ENCODE measurements at regions not wholly inside any gene's neighbourhood (a gene's known extent, or its start where the extent isn't known, plus 50 kb on each side); places are given as distances from the start of the nearest gene placed in this dataset.
"Not testable (repeated sequence)": the region's sequence is repeated elsewhere in the genome, so short reads cannot be mapped to it uniquely, and the experiment has no call there.

DNA sequence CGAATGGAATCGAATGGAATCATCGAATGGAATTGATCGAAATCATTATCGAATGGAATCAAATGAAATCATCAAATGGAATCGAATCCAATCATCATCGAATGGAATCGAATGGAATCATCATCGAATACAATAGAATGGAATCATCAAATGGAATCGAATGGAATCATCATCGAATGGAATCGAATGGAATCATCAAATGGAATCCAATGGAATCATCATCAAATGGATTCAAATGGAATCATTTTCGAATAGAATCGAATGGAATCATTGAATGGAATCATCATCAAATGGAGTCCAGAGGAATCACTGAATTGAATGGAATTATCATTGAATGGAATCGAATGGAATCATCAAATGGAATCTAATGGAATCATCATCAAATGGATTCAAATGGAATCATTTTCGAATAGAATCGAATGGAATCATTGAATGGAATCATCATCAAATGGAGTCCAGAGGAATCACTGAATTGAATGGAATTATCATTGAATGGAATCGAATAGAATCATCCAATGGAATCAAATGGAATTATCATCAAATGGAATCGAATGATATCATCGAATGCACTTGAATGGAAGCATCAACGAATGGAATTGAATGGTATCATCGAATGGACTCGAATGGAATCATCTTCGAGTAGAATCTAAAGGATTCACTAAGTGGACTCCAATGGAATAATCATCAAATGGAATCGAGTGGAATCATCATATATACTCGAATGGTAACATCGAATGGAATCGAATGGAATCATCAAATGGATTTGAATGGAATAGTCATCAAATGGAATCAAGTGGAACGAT is 230.3 kb downstream of the SHCBP1 start:
- intact Hi-C loops (cut with DNase I); H3K36me3 ChIP-seq; H3K27ac ChIP-seq; H3K4me1 ChIP-seq; DNase-seq; H3K27me3 ChIP-seq; H3K4me3 ChIP-seq: not testable (repeated sequence)
- H3K9me3 ChIP-seq = peaks cover 21% of the 10 kb centered on the region
- peak; percentile 1 for ATAC-seq

DNA sequence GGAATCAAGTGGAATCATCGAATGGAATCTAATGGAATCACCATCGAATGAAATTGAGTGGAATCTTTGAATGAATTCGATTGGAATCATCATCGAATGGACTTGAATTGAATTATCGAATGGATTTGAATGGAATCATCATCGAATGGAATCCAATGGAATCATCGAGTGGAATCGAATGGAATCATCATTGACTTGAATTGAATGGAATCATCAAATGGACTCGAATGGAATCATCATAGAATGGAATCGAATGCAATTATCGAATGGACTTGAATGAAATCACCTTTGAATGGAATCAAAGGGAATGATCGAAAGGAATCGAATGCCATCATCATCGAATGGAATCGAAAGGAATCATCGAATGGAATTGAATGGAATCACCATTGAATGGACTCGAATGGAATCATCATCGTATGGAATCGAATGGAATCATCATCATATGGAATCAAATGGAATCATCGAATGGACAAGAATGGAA is 231.6 kb downstream of the SHCBP1 start:
- DNase-seq; H3K27ac ChIP-seq; H3K27me3 ChIP-seq; ATAC-seq; intact Hi-C loops (cut with DNase I); H3K4me1 ChIP-seq; H3K36me3 ChIP-seq; H3K4me3 ChIP-seq: not testable (repeated sequence)
- H3K9me3 ChIP-seq = peaks cover 15% of the 10 kb centered on the region

DNA sequence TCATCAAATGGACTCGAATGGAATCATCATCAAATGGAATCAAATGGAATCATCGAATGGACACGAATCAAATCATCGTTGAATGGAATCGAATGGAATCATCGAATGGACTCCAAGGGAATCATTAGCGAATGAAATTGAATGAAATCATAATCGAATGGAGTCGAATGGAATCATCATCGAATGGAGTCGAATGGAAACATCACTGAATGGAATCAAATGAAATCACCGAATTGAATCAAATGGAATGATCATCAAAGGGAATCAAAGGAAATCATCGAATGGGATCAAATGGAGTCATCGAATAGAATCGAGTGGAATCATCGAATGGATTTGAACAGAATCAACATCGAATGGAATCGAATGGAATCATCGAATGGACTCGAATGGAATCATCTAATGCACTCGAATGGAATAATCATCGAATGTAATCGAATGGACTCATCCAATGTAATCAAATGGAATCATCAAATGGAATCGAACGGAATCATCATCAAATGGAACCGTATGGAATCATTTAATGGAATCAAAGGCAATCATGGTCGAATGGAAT is 232.2 kb downstream of the SHCBP1 start:
- H3K27me3 ChIP-seq; H3K27ac ChIP-seq; H3K4me3 ChIP-seq; DNase-seq; H3K36me3 ChIP-seq; intact Hi-C loops (cut with DNase I); ATAC-seq; H3K4me1 ChIP-seq: not testable (repeated sequence)
- peaks cover 15% of the 10 kb centered on the region for H3K9me3 ChIP-seq

DNA sequence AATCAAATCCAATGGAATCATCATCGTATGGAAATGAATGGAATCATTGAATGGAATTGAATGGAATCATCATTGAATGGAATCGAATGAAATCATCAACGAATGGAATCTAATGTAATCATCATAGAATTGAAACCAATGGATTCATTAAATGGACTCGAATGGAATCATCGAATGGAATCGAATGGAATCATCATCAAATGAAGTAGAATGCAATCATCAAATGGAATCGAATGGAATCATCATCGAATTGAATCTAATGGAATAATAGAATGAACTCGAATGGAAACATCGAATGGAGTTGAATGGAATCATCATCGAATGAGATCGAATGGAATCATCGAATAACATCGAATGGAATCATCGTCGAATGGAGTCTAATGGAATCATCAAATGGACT is 232.8 kb downstream of the SHCBP1 start:
- intact Hi-C loops (cut with DNase I); H3K27me3 ChIP-seq; DNase-seq; H3K4me3 ChIP-seq; H3K27ac ChIP-seq; H3K4me1 ChIP-seq; ATAC-seq; H3K36me3 ChIP-seq: not testable (repeated sequence)
- peaks cover 15% of the 10 kb centered on the region for H3K9me3 ChIP-seq

DNA sequence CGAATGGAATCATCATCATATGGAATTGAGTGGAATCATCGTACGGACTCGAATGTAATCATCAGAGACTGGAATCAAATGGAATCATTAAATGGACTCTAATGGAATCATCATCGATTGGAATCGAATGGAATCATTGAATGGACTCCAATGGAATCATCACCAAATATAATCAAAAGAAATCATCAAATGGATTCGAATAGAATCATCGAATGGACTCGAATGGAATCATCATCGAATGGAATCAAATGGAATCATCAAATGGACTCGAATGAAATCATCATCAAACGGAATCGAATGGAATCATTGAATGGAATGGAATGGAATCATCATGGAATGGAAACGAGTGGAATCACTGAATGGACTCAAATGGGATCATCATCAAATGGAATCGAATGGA is 233.5 kb downstream of the SHCBP1 start:
- peaks cover 15% of the 10 kb centered on the region for H3K9me3 ChIP-seq
- H3K36me3 ChIP-seq; DNase-seq; H3K4me3 ChIP-seq; intact Hi-C loops (cut with DNase I); H3K27ac ChIP-seq; H3K27me3 ChIP-seq; H3K4me1 ChIP-seq: not testable (repeated sequence)
- peak; percentile 1 for ATAC-seq

DNA sequence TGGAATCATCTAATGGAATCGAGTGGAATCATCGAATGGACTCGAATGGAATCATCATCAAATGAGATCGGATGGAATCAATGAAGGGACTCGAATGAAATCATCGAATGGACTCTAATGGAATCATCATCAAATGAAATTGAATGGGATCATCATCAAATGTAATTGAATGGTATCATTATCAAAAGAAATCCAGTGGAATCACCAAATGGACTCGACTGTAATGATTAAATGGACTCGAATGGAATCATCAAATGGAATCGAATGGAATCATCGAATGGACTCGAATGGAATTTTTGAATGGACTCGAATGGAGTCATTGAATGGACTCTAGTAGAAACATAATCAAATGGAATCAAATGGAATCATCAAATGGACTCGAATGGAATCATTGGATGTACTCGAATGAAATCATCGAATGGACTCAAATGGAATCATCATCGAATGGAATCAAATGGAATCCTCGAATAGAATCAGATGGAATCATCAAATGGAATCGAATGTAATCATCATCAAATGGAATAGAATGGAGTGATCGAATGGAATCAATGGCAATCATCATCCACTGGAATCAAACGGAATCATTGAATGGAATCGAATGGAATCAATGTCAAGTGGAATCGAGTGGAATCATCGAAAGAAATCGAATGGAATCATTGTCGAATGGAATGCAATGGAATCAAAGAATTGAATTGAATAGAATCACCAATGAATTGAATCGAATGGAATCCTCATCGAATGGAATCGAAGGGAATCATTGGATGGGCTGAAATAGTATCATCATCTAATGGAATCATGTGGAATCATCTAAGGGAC is 234.2 kb downstream of the SHCBP1 start:
- intact Hi-C loops (cut with DNase I); H3K27me3 ChIP-seq; H3K36me3 ChIP-seq; H3K27ac ChIP-seq; DNase-seq; H3K4me1 ChIP-seq; H3K4me3 ChIP-seq: not testable (repeated sequence)
- peaks cover 15% of the 10 kb centered on the region for H3K9me3 ChIP-seq
- peak; percentile 9 for ATAC-seq

DNA sequence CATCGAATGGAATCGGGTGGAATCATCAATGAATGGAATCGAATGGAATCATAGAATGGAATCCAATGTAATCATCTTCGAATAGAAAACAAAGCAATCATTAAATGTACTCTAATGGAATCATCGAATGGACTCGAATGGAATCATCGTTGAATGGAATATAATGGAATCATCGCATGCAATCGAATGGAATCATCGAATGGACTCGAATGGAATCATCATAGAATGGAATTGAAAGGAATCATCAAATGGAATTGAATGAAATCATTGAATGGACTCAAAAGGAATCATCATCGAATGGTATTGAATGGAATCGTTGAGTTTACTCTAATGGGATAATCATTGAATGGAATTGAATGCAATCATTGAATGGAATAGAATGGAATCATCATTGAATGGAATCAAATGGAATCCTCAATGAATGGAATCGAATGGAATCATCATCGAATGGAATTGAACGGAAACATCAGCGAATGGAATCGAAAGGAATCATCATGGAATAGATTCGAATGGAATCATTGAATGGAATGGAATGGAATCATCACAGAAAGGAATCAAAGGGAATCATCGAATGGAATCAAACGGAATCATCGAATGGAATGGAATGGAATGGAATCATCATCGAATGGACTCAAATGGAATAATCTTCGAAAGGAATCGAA is 234.9 kb downstream of the SHCBP1 start:
- intact Hi-C loops (cut with DNase I); H3K4me3 ChIP-seq; ATAC-seq; H3K27me3 ChIP-seq; H3K36me3 ChIP-seq; H3K27ac ChIP-seq; H3K4me1 ChIP-seq; DNase-seq: not testable (repeated sequence)
- peaks cover 15% of the 10 kb centered on the region for H3K9me3 ChIP-seq

DNA sequence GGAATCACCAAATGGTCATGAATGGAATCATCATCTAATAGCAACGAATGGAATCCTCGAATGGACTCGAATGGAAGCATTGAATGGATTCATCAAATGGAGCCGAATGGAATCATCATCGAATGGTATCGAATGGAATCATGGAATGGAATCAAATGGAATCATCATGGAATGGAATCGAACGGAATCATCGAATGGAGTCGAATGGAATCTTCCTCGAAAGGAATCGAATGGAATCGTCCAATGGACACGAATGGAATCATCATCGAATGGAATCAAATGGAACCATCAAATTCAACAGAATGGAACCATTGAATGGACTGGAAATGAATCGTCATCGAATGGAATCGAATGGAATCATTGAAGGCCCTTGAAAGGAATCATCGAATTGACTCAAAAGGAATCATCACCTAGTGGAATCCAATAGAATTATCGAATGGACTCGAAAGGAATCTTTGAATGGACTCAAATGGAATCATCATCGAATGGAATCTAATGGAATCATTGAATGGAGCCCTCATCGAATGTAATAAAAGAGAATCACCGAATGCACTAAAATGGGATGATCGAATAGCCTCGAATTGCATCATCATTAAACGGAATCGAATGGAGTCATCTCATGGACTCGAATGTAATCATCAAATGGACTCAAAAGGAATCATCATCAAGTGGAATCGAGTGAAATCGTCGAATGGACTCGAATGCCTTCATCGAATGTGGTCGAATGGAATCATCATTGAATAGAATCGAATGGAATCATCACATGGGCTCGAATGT is 236.7 kb downstream of the SHCBP1 start:
- H3K36me3 ChIP-seq; H3K27me3 ChIP-seq; H3K4me1 ChIP-seq; H3K4me3 ChIP-seq; H3K27ac ChIP-seq; intact Hi-C loops (cut with DNase I); ATAC-seq; DNase-seq: not testable (repeated sequence)
- peaks cover 11% of the 10 kb centered on the region for H3K9me3 ChIP-seq

DNA sequence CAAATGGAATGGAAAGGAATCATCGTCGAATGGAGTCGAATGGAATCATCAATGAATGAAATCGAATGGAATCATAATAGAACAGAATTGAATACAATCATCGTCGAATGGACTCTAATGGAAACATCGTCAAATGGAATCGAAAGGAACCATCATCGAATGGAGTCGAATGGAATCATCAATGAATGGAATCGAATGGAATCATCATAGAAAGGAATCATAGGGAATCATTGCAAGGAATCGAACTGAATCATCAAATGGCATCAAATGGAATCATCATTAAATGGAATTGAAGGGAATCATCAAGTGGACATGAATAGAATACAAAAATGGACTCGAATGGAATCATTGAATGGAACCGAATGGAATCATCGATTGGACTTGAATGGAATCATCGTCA is 237.6 kb downstream of the SHCBP1 start:
- intact Hi-C loops (cut with DNase I); H3K36me3 ChIP-seq; H3K27me3 ChIP-seq; ATAC-seq; H3K27ac ChIP-seq; DNase-seq; H3K4me1 ChIP-seq; H3K9me3 ChIP-seq; H3K4me3 ChIP-seq: not testable (repeated sequence)

DNA sequence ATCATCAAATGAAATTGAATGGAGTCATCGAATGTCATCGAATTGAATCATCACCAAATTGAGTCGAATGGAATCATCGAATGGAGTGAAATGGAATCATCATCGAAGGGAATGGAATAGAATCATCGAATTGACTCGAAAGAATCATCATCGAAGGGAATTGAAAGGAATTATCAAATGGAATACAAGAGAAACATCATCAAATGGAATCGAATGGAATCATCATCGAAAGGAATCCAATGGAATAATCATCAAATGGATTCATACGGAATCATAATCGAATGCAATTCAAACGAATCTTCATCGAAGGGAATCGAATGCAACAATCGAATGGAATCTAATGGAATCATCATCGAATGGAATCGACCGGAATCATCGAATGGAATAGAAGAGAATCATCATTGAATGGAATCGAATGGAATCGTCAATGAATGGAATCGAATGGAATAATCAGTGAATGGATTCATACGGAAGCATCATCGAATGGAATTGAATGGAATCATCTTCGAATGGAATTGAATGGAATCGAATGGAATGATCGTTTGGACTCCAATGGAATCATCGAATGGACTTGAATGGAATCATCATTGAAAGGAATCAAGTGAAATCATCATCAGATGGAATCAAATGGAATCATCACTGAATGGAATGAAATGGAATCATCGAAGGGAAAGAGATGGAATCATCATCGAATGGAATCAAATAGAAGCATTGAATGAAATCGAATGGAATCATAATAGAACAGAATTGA is 238.2 kb downstream of the SHCBP1 start:
- H3K27me3 ChIP-seq; H3K9me3 ChIP-seq; H3K36me3 ChIP-seq; DNase-seq; H3K27ac ChIP-seq; H3K4me1 ChIP-seq; H3K4me3 ChIP-seq; intact Hi-C loops (cut with DNase I); ATAC-seq: not testable (repeated sequence)

DNA sequence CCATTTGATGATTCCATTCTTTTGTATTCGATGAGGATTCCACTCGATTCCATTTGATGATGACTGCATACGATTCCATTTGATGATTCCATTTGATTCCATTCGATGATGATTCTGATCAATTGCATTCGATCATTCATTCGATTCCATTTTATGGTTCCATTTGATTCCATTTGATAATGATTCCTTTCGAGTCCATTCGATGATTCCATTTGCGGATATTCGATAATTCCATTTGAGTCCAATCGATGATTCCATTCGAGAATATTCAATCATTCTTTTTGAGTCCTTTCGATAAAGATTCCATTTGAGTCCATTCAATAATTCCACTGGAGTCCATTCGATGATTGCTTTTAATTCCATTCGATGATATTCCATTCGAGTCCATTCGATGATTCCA is 239.1 kb downstream of the SHCBP1 start:
- H3K4me1 ChIP-seq; ATAC-seq; H3K27me3 ChIP-seq; H3K36me3 ChIP-seq; intact Hi-C loops (cut with DNase I); H3K27ac ChIP-seq; H3K9me3 ChIP-seq; H3K4me3 ChIP-seq; DNase-seq: not testable (repeated sequence)

DNA sequence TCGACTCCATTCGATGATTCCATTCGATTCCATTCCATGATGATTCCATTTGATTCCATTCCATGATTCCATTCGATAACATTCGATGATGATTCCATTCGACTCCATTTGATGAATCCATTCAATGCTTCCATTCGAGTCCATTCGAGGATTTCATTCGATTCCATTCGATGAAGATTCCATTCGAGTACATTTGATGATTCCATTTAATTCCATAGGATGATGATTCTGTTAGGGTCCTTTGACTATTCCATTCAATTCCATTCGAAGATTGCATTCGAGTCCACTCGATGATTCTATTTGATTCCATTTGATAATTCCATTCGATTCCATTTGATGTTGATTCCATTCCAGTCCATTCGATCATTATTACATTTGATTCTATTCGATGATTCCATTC is 239.8 kb downstream of the SHCBP1 start:
- ATAC-seq; intact Hi-C loops (cut with DNase I); DNase-seq; H3K4me3 ChIP-seq; H3K4me1 ChIP-seq; H3K27me3 ChIP-seq; H3K36me3 ChIP-seq; H3K27ac ChIP-seq; H3K9me3 ChIP-seq: not testable (repeated sequence)

All from upper lobe of right lung (tissue), 1 donor.